Activated T-cell treated with anti-CD3 and anti-CD28 coated beads, Interleukin-2, amount 50 U/mL, for 72 hours (primary cell): ENCODE measurements at regions not wholly inside any gene's neighbourhood (a gene's known extent, or its start where the extent isn't known, plus 50 kb on each side); places are given as distances from the start of the nearest gene placed in this dataset.

Experiments used
- ATAC-seq, 2 donors: fragments of 150-1000 bp; cut with Tn5 transposase; replicated peaks in 1 of 2; 2 replicates each; pipeline ENCODE4 v1.10.0; 2021; ENCODE audit warnings: moderate library complexity in 2 of 2, mild to moderate bottlenecking in 1 of 2
- DNase-seq, 2 donors: peaks; one replicate each; pipeline ENCODE4 v3.0.0; 2021 to 2022; ENCODE audit warnings: mixed read lengths in 1 of 2
- H3K27ac Mint-ChIP-seq: one replicate; pipeline ENCODE4 v1.8.0; 2022; ENCODE audit warnings: mild to moderate bottlenecking, moderate library complexity, mixed read lengths
- H3K27me3 Mint-ChIP-seq: one replicate; pipeline ENCODE4 v1.8.0; 2022; ENCODE audit warnings: low read depth, mixed read lengths
- H3K36me3 Mint-ChIP-seq, 2 donors: one replicate each; pipeline ENCODE4 v1.8.0; 2022; ENCODE audit warnings: mixed read lengths in 2 of 2, mild to moderate bottlenecking in 1 of 2; ENCODE audit not compliant: insufficient read depth in 2 of 2
- H3K4me1 Mint-ChIP-seq: one replicate; pipeline ENCODE4 v1.8.0; 2022; ENCODE audit warnings: low read depth, mixed read lengths
- H3K4me3 Mint-ChIP-seq, 2 donors: one replicate each; pipeline ENCODE4 v1.8.0; 2022; ENCODE audit warnings: mild to moderate bottlenecking in 2 of 2, mixed read lengths in 2 of 2, moderate library complexity in 2 of 2
- H3K9me3 Mint-ChIP-seq, 2 donors: one replicate each; pipeline ENCODE4 v1.8.0; 2022; ENCODE audit warnings: mixed read lengths in 2 of 2

DNA sequence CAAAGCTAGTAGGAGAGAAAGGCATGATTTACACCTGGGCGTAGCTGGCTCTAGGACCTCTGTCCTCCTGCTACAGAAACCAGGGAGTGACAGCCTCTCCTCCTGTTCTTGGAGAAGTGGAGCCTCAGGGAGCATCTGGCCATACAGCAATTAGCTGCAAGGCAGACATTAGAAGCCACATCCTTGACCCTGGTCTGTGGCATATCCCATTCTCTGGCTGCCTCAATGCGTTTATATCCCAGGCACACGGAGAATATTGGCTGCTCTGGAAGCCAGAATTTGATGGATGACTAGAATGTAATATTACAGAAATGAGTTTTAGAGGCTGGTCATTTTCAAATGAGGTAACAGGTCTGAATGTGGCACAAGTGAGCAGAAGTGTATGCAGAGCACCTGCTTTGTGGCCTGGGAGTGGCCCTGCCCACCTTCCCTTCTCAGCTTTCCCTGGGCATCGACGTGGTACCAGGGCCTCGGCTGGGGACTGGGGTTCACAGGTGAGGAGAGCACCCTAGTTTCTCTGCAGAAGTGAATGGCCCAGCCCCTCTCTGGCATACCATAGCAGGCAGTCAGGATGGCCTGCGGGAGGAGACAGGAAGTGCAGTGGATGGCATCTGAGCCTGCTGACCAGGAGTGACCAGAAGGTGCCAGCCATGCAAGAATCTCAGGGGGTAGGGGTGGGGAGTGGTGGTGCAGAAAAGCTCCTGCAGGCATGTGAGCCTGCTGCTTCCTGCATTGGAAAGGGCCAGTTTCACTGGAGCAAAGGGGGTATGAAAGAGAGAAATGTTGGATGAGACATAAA lies 367.2 kb upstream of the ZNF32 start:
- Mint-ChIP-seq H3K4me3 (no peak overlapping the region), H3K27me3 (no peaks in the 10 kb centered on the region), H3K36me3 (no peaks in the 10 kb centered on the region), H3K9me3 (no peaks in the 10 kb centered on the region), H3K4me1 (peaks cover 10% of the 10 kb centered on the region), H3K27ac (no peak overlapping the region)
- no peak for DNase-seq
- no peak for ATAC-seq

- no peaks in the 10 kb centered on the region for H3K27me3 Mint-ChIP-seq
- H3K4me3 Mint-ChIP-seq: no peak overlapping the region
- DNase-seq (no peak), ATAC-seq (no peak)
- H3K36me3 Mint-ChIP-seq: no peaks in the 10 kb centered on the region
- no peak overlapping the region for H3K27ac Mint-ChIP-seq
- no peaks in the 10 kb centered on the region for H3K9me3 Mint-ChIP-seq
- H3K4me1 Mint-ChIP-seq: peaks cover 14% of the 10 kb centered on the region
Observed at GRCh38 chr10:44014644-44015250, 366.1 kb upstream of the ZNF32 start.

DNA sequence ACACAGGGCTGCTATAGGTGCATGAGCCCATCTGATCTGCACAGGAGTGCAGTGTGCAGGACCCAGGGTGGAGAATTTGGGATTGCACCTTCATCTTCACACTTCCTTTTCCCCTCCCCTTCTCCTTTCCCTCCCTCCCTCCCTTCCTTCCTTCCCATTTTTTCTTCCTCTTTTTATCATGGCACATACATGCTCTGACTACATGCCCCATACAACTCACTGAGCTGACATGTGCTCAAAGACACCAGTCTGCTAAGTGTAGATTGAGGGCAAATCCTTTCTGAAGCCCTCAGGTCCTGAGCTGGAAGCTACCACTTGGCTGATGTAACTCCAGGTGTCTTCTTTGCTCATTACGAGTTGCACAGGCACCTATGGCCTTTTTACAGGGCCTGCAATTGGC lies 365.3 kb upstream of the ZNF32 start:
- Mint-ChIP-seq H3K4me3 (no peak overlapping the region), H3K9me3 (no peaks in the 10 kb centered on the region), H3K27ac (no peak overlapping the region), H3K4me1 (peaks cover 16% of the 10 kb centered on the region), H3K36me3 (no peaks in the 10 kb centered on the region), H3K27me3 (no peaks in the 10 kb centered on the region)
- DNase-seq: no peak
- ATAC-seq: no peak

DNA sequence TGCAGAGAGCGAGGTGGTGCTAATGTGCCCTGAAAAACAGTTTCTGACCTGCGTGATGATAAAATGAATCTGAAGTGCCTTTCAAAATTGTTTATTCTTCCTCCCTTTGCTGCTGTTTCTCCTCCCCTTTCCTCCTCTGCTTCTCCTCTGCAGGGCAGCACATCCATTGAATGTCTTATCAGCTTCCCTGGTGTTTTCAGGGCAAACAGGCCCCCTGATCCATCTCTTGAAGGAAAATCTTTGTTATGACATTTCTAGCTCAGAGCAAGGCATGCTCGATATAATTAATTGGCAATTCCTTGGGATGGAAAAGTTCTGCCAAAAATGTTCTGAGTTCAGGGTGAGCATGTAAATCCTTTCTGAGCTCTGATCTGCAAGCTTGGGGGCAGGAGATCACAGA lies 364.2 kb upstream of the ZNF32 start:
- H3K27ac Mint-ChIP-seq: no peak overlapping the region
- H3K36me3 Mint-ChIP-seq: no peaks in the 10 kb centered on the region
- peaks cover 16% of the 10 kb centered on the region for H3K4me1 Mint-ChIP-seq
- peaks cover 4% of the 10 kb centered on the region for H3K27me3 Mint-ChIP-seq
- no peak overlapping the region for H3K4me3 Mint-ChIP-seq
- H3K9me3 Mint-ChIP-seq: no peaks in the 10 kb centered on the region
- DNase-seq: no peak
- no peak for ATAC-seq

- H3K36me3 Mint-ChIP-seq: no peaks in the 10 kb centered on the region
- no peak for ATAC-seq
- no peak for DNase-seq
- H3K4me3 Mint-ChIP-seq: no peak overlapping the region
- no peak overlapping the region for H3K27ac Mint-ChIP-seq
- H3K27me3 Mint-ChIP-seq: peaks cover 13% of the 10 kb centered on the region
- H3K9me3 Mint-ChIP-seq: no peaks in the 10 kb centered on the region
- peaks cover 16% of the 10 kb centered on the region for H3K4me1 Mint-ChIP-seq
Observed at GRCh38 chr10:44011603-44011981, 362.9 kb upstream of the ZNF32 start.

DNA sequence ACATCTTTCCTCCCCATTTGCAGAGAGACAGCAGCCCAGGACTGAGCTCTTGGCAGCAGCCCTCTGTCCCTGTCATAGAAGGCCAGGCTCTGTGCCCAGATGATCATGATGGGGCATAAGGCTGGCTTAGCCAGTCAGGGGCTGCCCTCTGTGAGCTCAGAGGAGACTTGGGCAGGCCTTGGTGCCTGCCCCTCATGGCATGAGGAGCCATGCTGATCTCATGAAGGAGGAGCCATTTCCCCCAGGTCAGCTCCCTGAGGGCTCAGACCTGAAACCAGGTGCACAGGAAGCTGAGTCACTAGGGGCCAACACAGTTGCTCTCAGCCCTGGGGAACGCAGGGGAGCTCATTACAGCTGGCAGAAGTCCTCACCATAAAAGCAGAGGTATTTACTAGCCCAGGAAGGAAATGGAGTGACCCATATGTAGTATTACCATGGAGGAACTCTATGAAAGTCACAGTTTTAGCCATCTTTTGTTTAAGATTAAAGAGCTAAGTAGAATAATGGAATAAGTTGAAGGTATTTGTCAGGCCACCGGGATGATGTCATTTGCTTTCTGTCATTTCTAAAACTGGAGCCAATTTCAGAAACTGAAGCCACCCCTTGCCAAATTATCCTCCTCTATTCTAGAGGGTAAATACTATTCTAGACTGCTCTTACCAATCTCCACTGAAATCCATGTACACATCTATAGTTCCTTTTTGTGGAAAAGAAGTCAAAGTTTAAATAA lies 362.4 kb upstream of the ZNF32 start:
- DNase-seq (peak; percentile 25 to 40), ATAC-seq (peak; percentile 86 to 92)
- Mint-ChIP-seq H3K27me3 (peaks cover 15% of the 10 kb centered on the region), H3K27ac (no peak overlapping the region), H3K4me1 (peaks cover 16% of the 10 kb centered on the region), H3K36me3 (no peaks in the 10 kb centered on the region), H3K4me3 (no peak overlapping the region), H3K9me3 (no peaks in the 10 kb centered on the region)

DNA sequence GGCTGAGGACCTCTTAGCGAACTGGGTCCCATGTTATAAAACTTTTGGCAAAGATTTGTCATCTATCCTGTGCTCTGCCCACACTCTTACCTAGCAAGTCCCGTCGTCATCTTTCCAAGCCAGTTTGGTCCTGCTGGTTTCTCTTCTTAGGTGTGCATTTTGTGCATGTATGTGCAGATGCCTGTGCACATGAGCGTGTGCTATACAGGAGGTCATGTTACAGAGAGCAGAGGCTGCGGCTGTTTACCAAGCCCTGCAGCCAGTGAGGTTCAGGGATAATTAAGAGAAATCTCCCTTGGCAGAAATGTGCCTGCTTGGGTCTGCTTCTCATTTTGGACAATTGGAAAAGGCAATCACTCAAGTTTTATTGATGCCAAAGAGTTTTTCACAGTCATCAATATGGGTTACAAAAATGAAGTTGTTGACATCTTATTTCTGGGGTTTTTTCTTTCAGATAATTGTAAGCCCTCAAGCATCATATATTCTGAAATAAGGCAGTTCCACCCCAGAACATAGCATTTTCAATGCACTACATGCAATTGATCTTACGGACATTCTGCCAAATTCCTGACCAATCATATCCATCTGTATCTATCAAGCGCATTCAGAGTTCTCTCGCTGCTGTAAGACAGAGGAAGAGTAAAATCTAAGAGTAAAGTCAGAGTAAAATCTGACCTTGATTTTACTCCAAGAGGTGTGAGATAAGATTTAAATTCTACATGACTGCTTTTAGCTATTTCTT lies 361.4 kb upstream of the ZNF32 start:
- Mint-ChIP-seq H3K9me3 (no peaks in the 10 kb centered on the region), H3K4me1 (peaks cover 16% of the 10 kb centered on the region), H3K36me3 (no peaks in the 10 kb centered on the region), H3K27ac (no peak overlapping the region), H3K4me3 (no peak overlapping the region), H3K27me3 (peaks cover 15% of the 10 kb centered on the region)
- ATAC-seq (no peak), DNase-seq (no peak)

DNA sequence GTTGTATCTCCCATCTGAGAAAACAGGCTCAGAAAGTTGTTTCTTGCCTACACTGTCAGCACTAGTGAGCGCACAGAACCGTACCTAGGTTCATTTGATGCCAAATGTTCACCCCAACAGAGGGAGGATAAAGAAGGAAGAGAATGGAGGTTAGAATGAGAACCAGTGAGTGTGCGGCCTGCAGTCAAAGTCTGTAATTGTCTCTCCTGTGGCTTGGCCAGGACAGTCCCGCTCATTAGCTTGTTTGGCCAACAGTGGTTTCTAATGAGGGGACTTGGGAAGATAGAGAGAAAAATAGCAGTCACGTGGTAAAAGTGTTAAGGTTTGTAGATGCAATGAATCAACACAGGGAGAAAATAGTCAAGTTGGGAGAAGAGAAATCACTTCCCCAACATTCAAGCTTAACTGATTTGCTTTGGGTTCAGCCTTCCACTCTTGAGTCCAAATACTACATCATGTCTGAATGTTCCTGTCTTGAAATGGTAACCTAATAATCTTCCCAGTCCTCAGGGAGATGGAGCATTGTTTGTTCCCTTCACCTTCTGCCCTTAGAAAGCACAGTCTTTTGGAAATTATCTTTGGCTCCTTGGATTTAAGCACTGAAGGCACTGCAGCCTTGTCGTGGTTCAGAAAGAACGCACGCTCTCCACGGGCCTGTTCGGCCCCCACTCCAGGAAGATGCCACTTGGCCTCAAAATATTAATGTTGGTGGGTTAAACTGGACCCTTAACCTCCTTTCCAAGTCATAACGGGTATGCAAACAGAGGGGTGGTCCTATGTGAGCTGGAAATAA lies 360.4 kb upstream of the ZNF32 start:
- Mint-ChIP-seq H3K4me3 (no peak overlapping the region), H3K4me1 (peaks cover 16% of the 10 kb centered on the region), H3K9me3 (no peaks in the 10 kb centered on the region), H3K27ac (no peak overlapping the region), H3K36me3 (no peaks in the 10 kb centered on the region), H3K27me3 (peaks cover 15% of the 10 kb centered on the region)
- DNase-seq: no peak
- ATAC-seq: no peak

GRCh38 chr10:44008270-44008916 lies 359.7 kb upstream of the ZNF32 start:
- no peak for ATAC-seq
- no peak for DNase-seq
- Mint-ChIP-seq H3K4me3 (no peak overlapping the region), H3K4me1 (peaks cover 16% of the 10 kb centered on the region), H3K9me3 (no peaks in the 10 kb centered on the region), H3K36me3 (no peaks in the 10 kb centered on the region), H3K27me3 (peaks cover 15% of the 10 kb centered on the region), H3K27ac (no peak overlapping the region)

GRCh38 chr10:44006771-44007170 lies 358.1 kb upstream of the ZNF32 start:
- no peak for DNase-seq

DNA sequence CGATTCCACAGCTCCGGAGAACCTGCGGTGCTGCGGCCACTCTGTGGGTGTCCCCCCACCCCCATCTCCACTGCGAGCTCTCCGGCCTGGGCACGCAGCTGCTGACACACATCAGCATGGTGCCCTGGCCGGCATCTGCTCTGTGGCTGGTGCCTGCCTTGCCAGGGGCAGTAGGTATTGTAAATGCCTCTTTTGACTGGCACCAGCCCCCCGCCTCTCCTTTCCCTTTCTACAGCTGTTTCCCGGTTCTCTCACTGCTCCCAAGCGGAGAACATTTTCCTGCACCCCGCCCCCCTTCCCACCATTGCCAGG lies 357.1 kb upstream of the ZNF32 start:
- Mint-ChIP-seq H3K36me3 (no peaks in the 10 kb centered on the region), H3K27ac (no peak overlapping the region), H3K4me3 (no peak overlapping the region), H3K4me1 (peaks cover 5% of the 10 kb centered on the region), H3K27me3 (peaks cover 29% of the 10 kb centered on the region), H3K9me3 (no peaks in the 10 kb centered on the region)
- ATAC-seq (no peak), DNase-seq (no peak)

More at GRCh38 chr10:44006771-44007170, 358.1 kb upstream of the ZNF32 start:
- peaks cover 25% of the 10 kb centered on the region for H3K27me3 Mint-ChIP-seq
- no peak for ATAC-seq
- no peak overlapping the region for H3K4me3 Mint-ChIP-seq
- H3K9me3 Mint-ChIP-seq: no peaks in the 10 kb centered on the region
- no peak overlapping the region for H3K27ac Mint-ChIP-seq
- H3K36me3 Mint-ChIP-seq: no peaks in the 10 kb centered on the region
- H3K4me1 Mint-ChIP-seq: peaks cover 15% of the 10 kb centered on the region
